ENCODE measurements at regions not wholly inside any gene's neighbourhood (a gene's known extent, or its start where the extent isn't known, plus 50 kb on each side); places are given as distances from the start of the nearest gene placed in this dataset.
"Not testable (repeated sequence)": the region's sequence is repeated elsewhere in the genome, so short reads cannot be mapped to it uniquely, and the experiment has no call there.

DNA sequence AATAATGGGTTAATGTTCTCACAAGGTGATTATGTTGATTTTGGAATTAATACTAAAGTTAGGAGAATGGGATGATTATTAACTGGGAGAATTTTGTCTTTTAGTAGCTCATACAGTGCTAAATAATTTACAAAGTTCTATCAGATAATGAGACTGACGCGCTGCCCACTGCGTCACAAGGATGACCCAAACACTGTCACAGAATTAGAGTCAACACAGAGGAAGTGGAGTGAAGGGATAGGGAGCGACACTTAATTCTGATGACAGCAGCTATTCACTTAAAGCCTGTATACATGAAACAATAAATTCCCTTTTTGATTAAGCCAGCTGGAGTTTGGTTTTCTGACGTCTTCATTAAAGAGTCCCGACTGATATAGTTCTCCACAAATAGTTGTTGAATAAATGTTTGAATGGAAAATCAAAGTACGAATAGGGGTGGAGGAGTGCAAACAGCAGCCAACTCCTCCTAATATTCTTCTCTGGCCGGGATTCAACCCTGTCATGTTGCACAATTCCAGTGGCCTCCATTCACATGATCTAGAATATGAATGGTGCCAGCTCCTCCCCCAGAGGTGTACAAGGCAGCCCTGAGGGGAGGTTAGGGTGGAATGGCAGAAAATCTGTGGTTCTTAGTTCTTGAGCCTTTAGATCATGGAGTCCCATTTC is 140.3 kb downstream of the PCSK1 start (continued):
- TF ChIP-seq RNF2 (IDR thresholded peaks at IDR 0.05; ENCODE audit: borderline replicate concordance, low read depth, low read length, missing control alignments, poor library complexity, severe bottlenecking) = no peak
- TF ChIP-seq POLR2AphosphoS5 (IDR thresholded peaks at IDR 0.05; ENCODE audit: low read depth, low read length) = no peak
- no peak for TF ChIP-seq ATF3 (IDR thresholded peaks at IDR 0.05; ENCODE audit: insufficient read depth, low read depth, low read length)
- TF ChIP-seq SP4 (IDR thresholded peaks at IDR 0.05; ENCODE audit: low read length) = no peak
- no peak for TF ChIP-seq BCL11A (IDR thresholded peaks at IDR 0.05; ENCODE audit: low read depth in 2 of 2, low read length in 2 of 2)
- no peak for TF ChIP-seq KDM1A (IDR thresholded peaks at IDR 0.05; ENCODE audit: borderline replicate concordance, low read length)
- no peak for TF ChIP-seq GABPA (IDR thresholded peaks at IDR 0.05; ENCODE audit: borderline replicate concordance, insufficient read depth, low read length)
- no peak for TF ChIP-seq POLR2A (IDR thresholded peaks at IDR 0.05; ENCODE audit: control extremely low read depth in 1 of 2, low read depth in 2 of 2, low read length in 2 of 2)

DNA sequence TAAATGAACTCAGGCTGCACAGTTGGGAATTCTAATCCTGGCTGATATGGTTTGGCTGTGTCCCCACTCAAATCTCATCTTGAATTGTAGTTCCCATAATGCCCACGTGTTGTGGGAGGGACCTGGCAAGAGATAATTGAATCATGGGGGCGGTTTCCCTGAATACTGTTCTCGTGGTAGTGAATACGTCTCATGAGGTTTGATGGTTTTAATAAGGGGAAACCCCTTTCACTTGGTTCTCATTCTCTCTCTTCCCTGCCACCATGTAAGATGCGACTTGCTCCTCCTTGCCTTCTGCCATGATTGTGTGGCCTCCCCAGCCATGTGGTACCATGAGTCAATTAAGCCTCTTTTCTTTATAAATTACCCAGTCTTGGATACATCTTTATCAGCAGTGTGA is 143.8 kb downstream of the PCSK1 start:
- FAIRE-seq; H3K14ac ChIP-seq (ENCODE audit: insufficient read length); H3K23me2 ChIP-seq (ENCODE audit: low read depth, low read length); H2BK120ac ChIP-seq (replicated peaks; ENCODE audit: low read depth, low read length); H3K4me2 ChIP-seq (ENCODE audit: insufficient read depth in 1 of 2, low read depth in 2 of 2, low read length in 2 of 2); H3K36me3 ChIP-seq (ENCODE audit: control insufficient read depth in 2 of 4, insufficient read depth in 4 of 4, low read length in 3 of 4); H4K20me1 ChIP-seq (replicated peaks in 1 of 2; ENCODE audit: control insufficient read depth in 1 of 2, insufficient read depth in 2 of 2, low read length in 2 of 2); CTCF ChIA-PET (ENCODE audit: partially characterized antibody); H2BK15ac ChIP-seq (ENCODE audit: low read length); H3K79me2 ChIP-seq (ENCODE audit: control insufficient read depth in 1 of 2, insufficient read depth in 2 of 2, low read length in 2 of 2); H3K9me3 ChIP-seq (ENCODE audit: insufficient read depth in 2 of 2, low read depth in 1 of 2, low read length in 1 of 2); H3K27ac ChIP-seq (ENCODE audit: low read depth, low read length); H3K56ac ChIP-seq (replicated peaks; ENCODE audit: insufficient read length, low read depth, low read length); H2AK5ac ChIP-seq (ENCODE audit: low read depth, low read length); H3K4me1 ChIP-seq (replicated peaks in 1 of 4; ENCODE audit: control insufficient read depth in 3 of 4, insufficient read depth in 4 of 4, low read length in 3 of 4); H2BK12ac ChIP-seq (ENCODE audit: low read depth, low read length); H4K91ac ChIP-seq (replicated peaks; ENCODE audit: insufficient read length, low read length); H4K5ac ChIP-seq (ENCODE audit: insufficient read length, low read depth, low read length); H2BK20ac ChIP-seq (ENCODE audit: low read length); H3K18ac ChIP-seq (ENCODE audit: extremely low read depth, low read length); H2AFZ ChIP-seq (ENCODE audit: low read length); H3K79me1 ChIP-seq (ENCODE audit: low read depth, low read length); H3K4ac ChIP-seq (replicated peaks; ENCODE audit: insufficient read length, low read depth, low read length); H3K4me3 ChIP-seq (ENCODE audit: extremely low read depth in 1 of 4, insufficient read depth in 2 of 4, low read depth in 3 of 4, low read length in 4 of 4); H2BK5ac ChIP-seq (ENCODE audit: low read depth, low read length); DNase-seq (ENCODE audit: low read depth in 1 of 2, low spot score in 2 of 2); H3K9ac ChIP-seq (replicated peaks in 1 of 4; ENCODE audit: extremely low read depth in 1 of 4, low read depth in 3 of 4, low read length in 3 of 4); H3K27me3 ChIP-seq (replicated peaks in 1 of 4; ENCODE audit: control insufficient read depth in 3 of 4, extremely low read depth in 1 of 4, insufficient read depth in 3 of 4, low read length in 3 of 4); H3K23ac ChIP-seq (ENCODE audit: insufficient read length); POLR2A ChIA-PET (ENCODE audit: partially characterized antibody); H4K8ac ChIP-seq (ENCODE audit: extremely low read depth, insufficient read depth, low read length): not testable (repeated sequence)
- WGBS, 2 experiments (ENCODE audit: extremely low coverage in 1 of 2, insufficient coverage in 1 of 2, insufficient read length in 1 of 2, insufficient replicate concordance in 2 of 2, low coverage in 1 of 2, low lambda C conversion rate in 2 of 2, missing lambda C conversion rate in 1 of 2) = 94% methylated on average over 5 of the region's 5 CpGs; no CpG with 5 or more reads in 1 of the 2 experiments

Data from H1 (cell line).